Stimulated activated CD4-positive, alpha-beta T cell treated with anti-CD3 and anti-CD28 coated beads, Interleukin-2, amount 100 ng/mL, for 24 hours (primary cell): ENCODE measurements at regions not wholly inside any gene's neighbourhood (a gene's known extent, or its start where the extent isn't known, plus 50 kb on each side); places are given as distances from the start of the nearest gene placed in this dataset.

Experiments used
- DNase-seq, 2 donors: peaks; one replicate each; pipeline ENCODE4 v3.0.0-alpha.2; 2020

GRCh38 chr4:152269448-152270191 is 266.3 kb downstream of the FBXW7 start:
- no peak for DNase-seq

DNA sequence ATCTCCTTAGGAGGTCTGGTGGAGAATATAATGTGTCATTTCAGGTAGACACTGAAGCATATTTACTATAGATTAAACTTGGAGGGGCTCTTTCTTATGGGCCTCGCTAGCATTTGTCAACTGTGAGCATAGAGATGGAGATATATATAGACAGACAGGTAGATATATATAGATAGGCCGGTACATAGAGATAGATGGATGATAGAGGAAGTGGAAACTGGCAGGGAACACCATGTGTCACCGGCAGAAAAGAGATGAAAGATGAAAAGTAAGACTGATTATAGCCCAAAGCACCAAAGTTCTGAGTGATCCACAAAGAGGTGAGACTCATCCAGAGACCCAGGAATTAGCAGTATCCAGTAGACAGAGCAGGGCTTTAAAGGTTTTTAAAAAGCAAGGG is 268.1 kb downstream of the FBXW7 start:
- no peak for DNase-seq

- DNase-seq = no peak
Observed at GRCh38 chr4:152266831-152267480, 268.9 kb downstream of the FBXW7 start.

DNA sequence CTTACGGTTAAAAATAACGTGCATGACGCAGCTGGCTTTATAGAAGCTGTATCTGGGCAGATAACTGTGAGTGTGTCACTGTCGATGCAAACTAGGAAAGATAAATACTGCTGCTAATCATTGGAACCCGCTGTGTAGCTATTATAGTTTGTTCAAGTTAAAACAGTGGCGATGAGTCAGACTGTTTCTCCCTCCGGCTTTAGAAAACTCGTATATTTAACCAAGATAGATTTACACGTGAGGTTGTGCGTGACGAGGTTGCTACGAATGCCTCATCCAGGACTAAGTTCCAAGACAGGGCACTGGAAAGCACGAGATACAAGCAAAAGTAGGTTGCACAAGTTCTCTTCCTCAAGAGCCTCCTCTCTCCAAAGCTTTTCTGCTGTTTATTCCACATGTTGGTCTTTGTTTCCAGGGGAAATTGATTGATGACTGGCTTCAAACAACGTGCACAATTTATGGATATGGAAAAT is 270.7 kb downstream of the FBXW7 start:
- no peak for DNase-seq

DNA sequence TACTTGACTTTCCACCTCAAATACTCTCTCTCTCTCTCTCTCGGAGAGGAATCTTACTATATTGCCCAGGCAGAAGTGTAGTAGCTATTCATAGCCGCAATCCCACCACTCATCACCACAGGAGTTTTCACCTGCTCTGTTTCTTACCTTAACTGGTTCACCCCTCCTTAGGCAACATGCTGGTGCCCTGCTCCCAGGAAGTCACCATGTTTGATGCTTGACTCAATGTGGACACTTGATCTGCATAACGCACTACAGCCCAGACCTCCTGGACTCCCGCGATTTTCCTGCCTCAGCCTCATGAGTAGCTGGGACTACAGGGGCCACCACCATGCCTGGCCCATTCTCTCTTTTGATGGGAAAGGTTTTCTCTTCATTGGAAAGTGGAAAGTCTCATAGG is 271.8 kb downstream of the FBXW7 start:
- no peak for DNase-seq

- no peak for DNase-seq
Observed at GRCh38 chr4:152259866-152260265, 276.0 kb downstream of the FBXW7 start.

DNA sequence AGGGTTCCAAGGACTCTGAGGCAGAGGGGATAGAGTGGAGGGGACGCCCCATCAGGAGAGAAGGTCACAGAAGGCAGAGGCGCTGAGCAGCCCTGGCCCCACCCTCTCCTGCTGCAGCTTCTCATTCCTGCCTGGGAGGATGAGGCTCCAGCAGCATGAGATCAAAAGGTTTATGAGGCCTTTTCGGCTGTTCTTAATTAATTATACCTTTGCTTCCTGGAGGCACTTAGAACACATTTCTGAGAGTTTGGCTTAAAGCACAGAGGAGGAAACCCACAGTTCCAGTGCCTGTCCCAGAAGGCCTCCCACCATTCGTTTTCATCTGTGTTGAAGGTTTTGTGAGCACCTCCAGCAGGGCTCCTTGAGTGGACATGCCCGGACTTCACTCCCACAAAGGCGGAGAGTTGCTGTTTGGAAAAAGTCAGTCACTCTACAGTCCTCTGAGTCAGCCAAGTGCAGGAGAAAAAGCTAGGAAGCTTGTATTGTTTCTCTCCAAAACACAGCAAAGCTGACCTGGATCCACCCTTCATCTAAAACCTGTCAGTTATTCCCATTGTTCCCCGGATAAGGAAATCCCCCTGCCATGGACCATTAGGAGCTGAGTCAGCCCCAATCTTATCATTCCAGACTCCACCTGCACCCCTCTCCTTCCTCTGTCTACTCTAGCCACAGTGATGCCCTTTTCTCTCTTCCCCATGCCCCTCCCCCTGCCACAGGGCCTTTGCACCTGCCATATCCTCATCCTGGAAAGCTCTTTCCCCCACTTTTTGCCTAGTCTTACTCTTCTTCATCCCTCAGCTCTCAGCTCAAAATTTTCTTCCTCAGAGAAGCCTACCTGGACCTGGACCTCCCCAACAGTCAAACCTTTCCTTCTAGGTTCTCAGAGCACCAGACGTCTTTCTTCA is 276.8 kb downstream of the FBXW7 start:
- DNase-seq = no peak

DNA sequence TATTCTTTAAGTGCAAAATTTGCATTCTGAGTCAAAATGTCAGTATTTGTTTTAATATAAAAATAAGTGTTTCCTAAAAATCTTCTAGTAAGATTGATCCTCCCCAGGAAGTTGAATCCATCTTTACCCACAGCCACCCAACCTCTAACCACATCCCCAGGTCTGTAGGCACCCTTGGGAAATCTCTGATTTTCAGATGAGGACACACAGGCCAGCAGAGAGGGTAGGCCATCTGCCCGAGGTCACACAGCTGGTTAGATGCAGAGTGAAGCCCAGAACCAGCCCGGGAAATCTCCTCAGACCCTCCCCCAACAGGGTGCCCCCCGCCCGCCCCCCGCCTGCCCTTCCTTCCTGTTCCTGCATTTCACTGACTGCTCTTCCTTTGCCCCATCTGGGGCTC is 277.5 kb downstream of the FBXW7 start:
- no peak for DNase-seq

DNA sequence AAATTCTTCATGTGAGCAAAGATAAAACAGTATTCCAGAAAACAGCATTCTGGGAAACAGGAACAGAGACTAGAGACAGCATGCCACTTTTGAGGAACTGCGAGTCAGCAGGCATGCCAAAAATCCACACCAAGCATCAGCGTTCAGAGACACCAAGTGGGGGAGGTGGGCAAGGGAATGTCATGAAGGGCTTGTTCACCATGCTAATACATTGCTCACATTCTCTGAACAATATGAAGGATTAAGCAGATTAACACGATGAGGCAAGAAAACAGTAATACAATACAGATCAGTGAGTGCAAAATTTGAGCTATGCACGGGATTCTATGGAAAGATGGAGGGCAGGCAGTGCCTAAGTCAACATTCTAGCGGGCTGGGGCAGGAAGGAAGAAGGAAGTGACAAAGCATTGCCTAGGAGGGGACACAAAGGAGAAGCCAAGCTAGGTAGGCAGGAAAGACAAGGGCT is 278.3 kb downstream of the FBXW7 start:
- DNase-seq = no peak

- no peak for DNase-seq
Observed at GRCh38 chr4:152256996-152257395, 278.9 kb downstream of the FBXW7 start.

DNA sequence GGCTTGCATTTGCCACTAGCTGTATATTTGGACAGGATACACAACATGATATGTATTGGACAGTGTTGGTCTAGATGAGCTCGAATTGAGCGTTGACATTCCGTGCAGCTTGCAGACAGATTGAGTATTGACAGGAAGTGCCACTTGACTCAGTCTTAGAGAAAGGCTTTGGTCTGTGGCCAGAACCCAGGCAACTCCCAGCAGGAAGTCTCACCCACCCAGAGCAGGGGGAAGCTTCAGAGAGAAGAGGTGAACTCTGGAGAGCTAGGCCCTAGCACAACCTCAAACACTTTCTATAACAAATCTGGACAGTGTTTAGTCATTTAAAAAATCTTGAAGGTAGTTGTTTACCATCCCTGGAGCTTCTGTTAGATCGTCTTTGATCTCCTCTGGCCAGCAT is 280.5 kb downstream of the FBXW7 start:
- DNase-seq = peak; percentile 43 to 51

- no peak for DNase-seq
Observed at GRCh38 chr4:152248347-152248746, 287.5 kb downstream of the FBXW7 start.

DNA sequence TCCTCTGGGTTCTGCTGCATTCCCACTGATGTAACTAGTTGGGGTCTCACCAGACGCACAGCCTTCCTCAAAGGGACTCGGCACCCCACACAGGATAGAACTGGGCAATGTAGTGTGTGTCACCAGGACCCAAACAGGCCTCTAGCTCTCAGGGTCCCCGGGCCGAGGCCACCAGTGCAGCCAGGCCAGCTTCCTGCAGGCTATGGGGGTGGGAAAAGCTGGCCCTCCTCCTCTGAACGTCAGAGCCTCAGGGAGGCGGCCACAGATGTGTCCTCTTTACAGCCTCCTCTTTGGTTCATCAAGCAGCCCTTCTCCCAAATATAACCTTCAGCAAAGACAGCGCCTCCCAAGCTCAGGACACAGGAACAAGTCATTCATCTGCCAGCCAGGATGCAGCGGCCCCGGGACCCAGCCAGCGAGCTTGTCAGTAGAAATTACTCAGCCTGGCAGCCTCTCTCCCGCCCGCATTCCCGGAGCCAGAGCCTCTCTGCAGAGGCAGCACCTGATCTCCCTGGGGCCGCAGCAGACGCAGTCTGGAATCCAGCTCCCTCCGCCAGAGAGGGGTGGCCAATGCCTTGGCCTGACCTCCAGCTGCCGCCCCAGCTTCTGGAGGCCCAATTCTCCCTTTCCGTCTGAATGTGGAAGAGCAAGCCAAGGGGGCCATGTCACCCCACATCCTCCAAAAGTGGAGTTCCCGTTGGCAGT is 288.5 kb downstream of the FBXW7 start:
- DNase-seq = no peak

- peak in 1 of 2 donors; percentile 8 for DNase-seq
Observed at GRCh38 chr4:152246659-152247058, 289.2 kb downstream of the FBXW7 start.

- DNase-seq = no peak
Observed at GRCh38 chr4:152245680-152246079, 290.2 kb downstream of the FBXW7 start.

GRCh38 chr4:152244659-152245058 is 291.2 kb downstream of the FBXW7 start:
- DNase-seq = no peak

DNA sequence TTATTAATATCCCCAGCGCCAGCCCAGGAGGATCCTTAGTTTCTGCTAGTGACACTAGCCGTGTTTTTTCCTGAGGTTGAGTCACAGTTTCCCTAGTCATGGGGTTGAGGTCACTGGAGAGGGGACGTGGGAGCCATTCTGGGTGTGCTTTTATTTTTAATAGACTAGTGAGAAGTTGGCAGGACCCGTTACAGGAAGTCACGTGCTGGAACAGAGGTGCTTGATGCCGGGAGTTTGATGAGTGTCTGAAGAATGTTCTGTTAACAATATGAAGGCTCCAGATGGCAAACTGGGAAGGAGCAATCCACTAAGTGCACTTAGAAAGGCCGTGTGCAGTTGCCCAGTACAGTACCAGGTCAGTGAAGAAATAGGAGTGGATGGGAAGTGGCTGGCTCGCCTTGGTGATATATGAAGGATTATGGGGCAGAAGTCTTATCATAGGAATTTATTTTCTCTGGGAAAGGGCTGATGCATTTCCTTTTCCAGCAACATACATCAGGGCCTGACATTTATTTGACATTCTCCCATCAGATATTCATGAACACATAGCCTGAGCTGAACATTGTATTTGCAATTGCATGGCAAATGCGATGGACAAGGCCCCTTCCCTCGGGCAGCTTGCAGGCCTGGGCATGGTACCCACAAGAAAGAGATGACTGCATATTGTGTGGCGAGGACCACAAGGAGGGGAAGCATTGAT is 291.8 kb downstream of the FBXW7 start:
- no peak for DNase-seq

GRCh38 chr4:152243206-152243605 is 292.7 kb downstream of the FBXW7 start:
- no peak for DNase-seq

DNA sequence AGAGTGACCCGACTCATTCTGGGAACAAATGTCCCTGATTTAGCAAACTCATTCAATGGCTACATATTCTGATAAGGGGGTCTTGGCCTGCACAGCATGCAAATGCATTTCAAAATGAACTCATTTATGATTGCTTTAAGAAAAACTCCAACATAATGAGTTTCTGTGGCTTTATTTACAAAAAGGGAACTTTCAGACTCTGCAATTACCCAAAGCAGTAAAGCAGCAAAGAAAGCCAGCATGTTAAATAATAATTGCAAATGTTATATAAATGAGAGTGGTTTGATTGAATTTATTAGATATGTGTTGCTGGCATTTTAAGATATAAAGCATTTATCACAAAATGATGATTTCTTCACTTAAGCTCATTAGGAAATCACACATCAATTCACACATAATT is 295.7 kb downstream of the FBXW7 start:
- no peak for DNase-seq

- no peak for DNase-seq
Observed at GRCh38 chr4:152239216-152239615, 296.7 kb downstream of the FBXW7 start.

- DNase-seq = no peak
Observed at GRCh38 chr4:152236519-152237056, 299.3 kb downstream of the FBXW7 start.

DNA sequence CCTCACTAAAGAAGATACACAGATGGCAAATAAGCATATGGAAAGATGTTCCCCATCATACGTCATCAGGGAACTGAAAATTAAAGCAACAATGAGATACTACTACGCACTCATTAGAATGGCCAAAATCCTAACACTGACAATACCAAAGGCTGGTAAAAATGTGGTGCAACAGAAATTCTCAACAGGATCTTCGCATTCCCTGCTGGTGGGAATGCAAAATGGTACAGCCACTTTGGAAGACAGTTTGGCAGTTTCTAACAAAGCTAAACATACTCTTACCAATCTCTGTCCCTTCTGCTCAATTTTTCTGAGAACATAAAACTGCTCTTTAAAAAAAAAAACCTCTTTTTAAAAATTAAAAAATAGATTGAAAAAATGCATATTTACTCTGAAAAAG is 300.2 kb downstream of the FBXW7 start:
- no peak for DNase-seq
